ENCODE measurements at regions not wholly inside any gene's neighbourhood (a gene's known extent, or its start where the extent isn't known, plus 50 kb on each side); places are given as distances from the start of the nearest gene placed in this dataset.

DNA sequence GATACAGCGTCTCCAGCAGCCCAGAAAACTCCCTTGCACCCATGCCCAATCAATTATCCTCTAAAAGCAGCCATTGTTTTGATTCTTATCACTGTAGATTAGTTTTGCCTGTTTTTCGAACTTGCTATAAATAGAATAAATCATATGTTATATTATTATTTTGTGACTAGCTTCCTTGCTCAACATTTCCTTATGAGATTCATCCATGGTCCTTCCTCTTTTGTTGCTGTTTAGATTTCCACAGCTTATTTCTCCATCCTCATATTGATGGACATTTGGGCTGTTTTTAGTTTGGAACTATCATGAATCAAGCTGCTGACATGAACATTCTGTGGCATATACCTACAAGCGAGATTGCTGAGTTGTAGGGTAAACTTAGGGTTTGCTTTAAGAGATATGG is 595.3 kb downstream of the BCOR start:
- TF ChIP-seq, protein P1, sequence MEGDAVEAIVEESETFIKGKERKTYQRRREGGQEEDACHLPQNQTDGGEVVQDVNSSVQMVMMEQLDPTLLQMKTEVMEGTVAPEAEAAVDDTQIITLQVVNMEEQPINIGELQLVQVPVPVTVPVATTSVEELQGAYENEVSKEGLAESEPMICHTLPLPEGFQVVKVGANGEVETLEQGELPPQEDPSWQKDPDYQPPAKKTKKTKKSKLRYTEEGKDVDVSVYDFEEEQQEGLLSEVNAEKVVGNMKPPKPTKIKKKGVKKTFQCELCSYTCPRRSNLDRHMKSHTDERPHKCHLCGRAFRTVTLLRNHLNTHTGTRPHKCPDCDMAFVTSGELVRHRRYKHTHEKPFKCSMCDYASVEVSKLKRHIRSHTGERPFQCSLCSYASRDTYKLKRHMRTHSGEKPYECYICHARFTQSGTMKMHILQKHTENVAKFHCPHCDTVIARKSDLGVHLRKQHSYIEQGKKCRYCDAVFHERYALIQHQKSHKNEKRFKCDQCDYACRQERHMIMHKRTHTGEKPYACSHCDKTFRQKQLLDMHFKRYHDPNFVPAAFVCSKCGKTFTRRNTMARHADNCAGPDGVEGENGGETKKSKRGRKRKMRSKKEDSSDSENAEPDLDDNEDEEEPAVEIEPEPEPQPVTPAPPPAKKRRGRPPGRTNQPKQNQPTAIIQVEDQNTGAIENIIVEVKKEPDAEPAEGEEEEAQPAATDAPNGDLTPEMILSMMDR (IDR thresholded peaks at IDR 0.05): no peak
- no peak for TF ChIP-seq POLR2A (IDR thresholded peaks at IDR 0.05)

Data from uterus (tissue), 2 donors.